SK-N-DZ (cell line): ENCODE measurements at regions not wholly inside any gene's neighbourhood (a gene's known extent, or its start where the extent isn't known, plus 50 kb on each side); places are given as distances from the start of the nearest gene placed in this dataset.
A peak's percentile ranks its signal among the peaks of the same experiment; 100 is the strongest.
"Not testable (repeated sequence)": the region's sequence is repeated elsewhere in the genome, so short reads cannot be mapped to it uniquely, and the experiment has no call there.

Source experiments
- DNase-seq: peaks from one replicate; pipeline ENCODE4 v3.0.0-alpha.2; 2015; ENCODE audit warnings: low spot score

GRCh38 chr17:20902496-20902895, 140.3 kb downstream of the USP22 start:
- DNase-seq, result not testable (repeated sequence)

- not testable (repeated sequence) for DNase-seq
Measured at GRCh38 chr17:20903549-20903948, 139.3 kb downstream of the USP22 start.

- DNase-seq, result peak; percentile 92
Measured at GRCh38 chr17:20908313-20909267, 134.2 kb downstream of the USP22 start.

- DNase-seq, result no peak
Measured at GRCh38 chr17:20914658-20915057, 128.2 kb downstream of the USP22 start.

- DNase-seq, result no peak
Measured at GRCh38 chr17:20916383-20916782, 126.4 kb downstream of the USP22 start.

GRCh38 chr17:20917610-20918306, 125.1 kb downstream of the USP22 start:
- not testable (repeated sequence) for DNase-seq

- no peak for DNase-seq
Measured at GRCh38 chr17:20920095-20920814, 122.6 kb downstream of the USP22 start.

- no peak for DNase-seq
Measured at GRCh38 chr17:20920815-20921199, 122.0 kb downstream of the USP22 start.

- no peak for DNase-seq
Measured at GRCh38 chr17:20922128-20922670, 120.6 kb downstream of the USP22 start.

GRCh38 chr17:20924306-20924705, 118.5 kb downstream of the USP22 start:
- DNase-seq, result no peak

GRCh38 chr17:20925091-20925490, 117.7 kb downstream of the USP22 start:
- DNase-seq, result no peak

GRCh38 chr17:20925954-20926353, 116.9 kb downstream of the USP22 start:
- no peak for DNase-seq

- DNase-seq, result no peak
Measured at GRCh38 chr17:20926532-20926931, 116.3 kb downstream of the USP22 start.

- no peak for DNase-seq
Measured at GRCh38 chr17:20927308-20927977, 115.4 kb downstream of the USP22 start.

GRCh38 chr17:20929334-20929733, 113.5 kb downstream of the USP22 start:
- DNase-seq, result no peak

GRCh38 chr17:20930081-20930760, 112.6 kb downstream of the USP22 start:
- DNase-seq, result no peak

- DNase-seq, result not testable (repeated sequence)
Measured at GRCh38 chr17:20933040-20933439, 109.8 kb downstream of the USP22 start.

GRCh38 chr17:20934288-20934687, 108.5 kb downstream of the USP22 start:
- no peak for DNase-seq

- DNase-seq, result no peak
Measured at GRCh38 chr17:20935740-20936139, 107.1 kb downstream of the USP22 start.

- no peak for DNase-seq
Measured at GRCh38 chr17:20938244-20938643, 104.6 kb downstream of the USP22 start.
